Thyroid gland (tissue), 4 donors: ENCODE measurements at regions not wholly inside any gene's neighbourhood (a gene's known extent, or its start where the extent isn't known, plus 50 kb on each side); places are given as distances from the start of the nearest gene placed in this dataset.

ENCODE experiments used
- DNase-seq, 2 donors: peaks; one replicate each; pipeline ENCODE4 v3.0.0-alpha.2; 2019
- H3K27ac ChIP-seq, 3 donors: fragments of 200-600 bp; sonication (generic); 1 replicate in 2 of 3; 2 replicates in 1 of 3; pipeline ENCODE4 v1.5.1; 2016 to 2019; ENCODE audit warnings: mild to moderate bottlenecking in 1 of 3, moderate library complexity in 1 of 3
- H3K27me3 ChIP-seq: fragments of 200-600 bp; sonication (generic); one replicate; pipeline ENCODE4 v1.5.1; 2019
- H3K36me3 ChIP-seq, 2 donors: fragments of 200-600 bp; sonication (generic); one replicate each; pipeline ENCODE4 v1.5.1; 2016 to 2019
- H3K4me1 ChIP-seq, 2 donors: fragments of 200-600 bp; sonication (generic); one replicate each; pipeline ENCODE4 v1.5.1; 2017 to 2019
- H3K4me3 ChIP-seq, 3 donors: fragments of 200-600 bp; sonication (generic); replicated peaks in 1 of 3; 1 replicate in 2 of 3; 2 replicates in 1 of 3; pipeline ENCODE4 v1.5.1; 2016; ENCODE audit warnings: mild to moderate bottlenecking in 1 of 3
- H3K9me3 ChIP-seq: fragments of 200-600 bp; sonication (generic); one replicate; pipeline ENCODE4 v1.5.1; 2017
- POLR2A ChIP-seq, 2 donors: fragments of 450-650 bp; IDR thresholded peaks; one replicate each; pipeline ENCODE4 v1.6.1; 2017; ENCODE audit warnings: antibody characterized with exemption in 2 of 2, mild to moderate bottlenecking in 2 of 2, moderate library complexity in 1 of 2
- WGBS, 2 donors: methylation state at CpG; one replicate each; pipeline ENCODE4 v1.1.5; 2017; 5-methylcytosine and 5-hydroxymethylcytosine counted together
- intact Hi-C: fragments of 100-400 bp; cut with DNase I; formaldehyde crosslinking; loops from one replicate; pipeline ENCODE4 v1.15.1; 2023
- TF ChIP-seq, protein P1 (sequence below), 6 experiments: fragments of 200-600 bp in 3 of 6; fragments of 450-650 bp in 3 of 6; sonication (generic) in 3 of 6; IDR thresholded peaks; one replicate each; pipeline ENCODE4 v1.5.1; 2016 to 2019; ENCODE audit warnings: antibody characterized with exemption in 6 of 6, mild to moderate bottlenecking in 2 of 6, inconsistent platforms in 1 of 6, moderate library complexity in 1 of 6

DNA sequence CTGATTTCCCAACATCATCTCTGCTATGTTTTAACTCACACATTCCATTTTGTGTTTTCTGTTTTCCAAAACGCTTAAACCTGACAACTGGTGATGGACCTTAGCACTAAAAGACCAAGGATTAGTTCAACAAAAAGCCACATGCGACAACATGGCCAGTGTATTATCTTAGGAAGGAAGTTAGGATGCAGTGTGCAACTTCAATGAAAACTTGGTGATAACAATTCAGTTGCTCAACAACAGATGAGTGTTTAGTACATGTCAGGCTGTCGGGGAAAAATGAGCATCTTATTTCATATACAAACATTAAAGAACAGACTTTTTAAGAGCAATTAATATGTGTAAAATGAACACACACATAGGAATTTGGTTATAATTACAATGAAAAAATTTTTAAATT lies 780.0 kb downstream of the SEMA5A start:
- Histone ChIP-seq H3K36me3 (no peaks in the 10 kb centered on the region), H3K4me1 (no peaks in the 10 kb centered on the region), H3K4me3 (no peak overlapping the region), H3K27ac (no peak overlapping the region), H3K9me3 (no peaks in the 10 kb centered on the region), H3K27me3 (no peaks in the 10 kb centered on the region)
- TF ChIP-seq POLR2A (IDR thresholded peaks at IDR 0.05) = no peak
- TF ChIP-seq, protein P1, sequence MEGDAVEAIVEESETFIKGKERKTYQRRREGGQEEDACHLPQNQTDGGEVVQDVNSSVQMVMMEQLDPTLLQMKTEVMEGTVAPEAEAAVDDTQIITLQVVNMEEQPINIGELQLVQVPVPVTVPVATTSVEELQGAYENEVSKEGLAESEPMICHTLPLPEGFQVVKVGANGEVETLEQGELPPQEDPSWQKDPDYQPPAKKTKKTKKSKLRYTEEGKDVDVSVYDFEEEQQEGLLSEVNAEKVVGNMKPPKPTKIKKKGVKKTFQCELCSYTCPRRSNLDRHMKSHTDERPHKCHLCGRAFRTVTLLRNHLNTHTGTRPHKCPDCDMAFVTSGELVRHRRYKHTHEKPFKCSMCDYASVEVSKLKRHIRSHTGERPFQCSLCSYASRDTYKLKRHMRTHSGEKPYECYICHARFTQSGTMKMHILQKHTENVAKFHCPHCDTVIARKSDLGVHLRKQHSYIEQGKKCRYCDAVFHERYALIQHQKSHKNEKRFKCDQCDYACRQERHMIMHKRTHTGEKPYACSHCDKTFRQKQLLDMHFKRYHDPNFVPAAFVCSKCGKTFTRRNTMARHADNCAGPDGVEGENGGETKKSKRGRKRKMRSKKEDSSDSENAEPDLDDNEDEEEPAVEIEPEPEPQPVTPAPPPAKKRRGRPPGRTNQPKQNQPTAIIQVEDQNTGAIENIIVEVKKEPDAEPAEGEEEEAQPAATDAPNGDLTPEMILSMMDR (IDR thresholded peaks at IDR 0.05) = no peak
- 73 to 74% methylated on average over 3 of the region's 3 CpGs for whole genome bisulfite sequencing, 2 donors
- DNase-seq = no peak
- intact Hi-C loops = no loop called here

DNA sequence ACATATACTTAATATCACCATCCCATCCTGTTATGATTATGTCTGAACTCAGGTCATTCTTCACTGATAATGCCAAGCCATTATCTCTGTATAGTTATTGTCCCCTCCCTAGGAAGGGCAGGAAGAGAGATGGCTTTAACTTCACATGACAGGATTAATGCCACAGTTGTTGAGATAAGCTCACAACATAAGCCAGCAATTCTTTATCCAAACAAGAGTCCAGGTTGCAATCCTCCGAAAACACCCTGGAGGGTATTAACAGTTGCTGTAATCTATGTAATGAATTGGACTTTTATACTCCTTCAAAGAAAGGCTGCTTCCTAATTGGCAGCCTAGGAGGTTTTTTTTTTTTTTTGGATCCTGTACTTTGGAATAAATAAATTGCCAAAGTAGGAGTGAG lies 779.4 kb downstream of the SEMA5A start:
- Histone ChIP-seq H3K36me3 (no peaks in the 10 kb centered on the region), H3K9me3 (no peaks in the 10 kb centered on the region), H3K27ac (no peak overlapping the region), H3K4me3 (no peak overlapping the region), H3K4me1 (no peaks in the 10 kb centered on the region), H3K27me3 (no peaks in the 10 kb centered on the region)
- intact Hi-C loops = no loop called here
- TF ChIP-seq POLR2A (IDR thresholded peaks at IDR 0.05) = no peak
- TF ChIP-seq, protein P1 (IDR thresholded peaks at IDR 0.05) = no peak
- 83% methylated on average over 1 of the region's 1 CpG for WGBS, 2 donors
- DNase-seq = no peak

DNA sequence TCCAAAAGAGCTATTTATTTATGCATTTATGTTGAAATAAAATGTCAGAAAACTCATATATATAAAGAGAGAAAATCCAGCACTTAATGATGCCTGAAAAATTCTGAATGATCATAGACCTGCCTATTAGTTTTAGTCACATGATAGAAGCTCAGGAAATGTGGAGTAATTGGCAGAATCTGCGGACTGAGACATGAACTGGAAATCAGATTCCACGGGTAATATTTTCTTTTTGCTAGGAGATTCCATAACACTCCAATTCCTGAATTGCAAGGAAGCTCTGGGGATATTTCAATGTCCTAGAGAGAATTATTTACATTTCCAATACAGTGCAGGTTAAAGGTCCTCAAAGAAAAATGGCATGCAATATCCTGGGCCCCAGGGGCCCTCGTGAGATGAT lies 778.8 kb downstream of the SEMA5A start:
- Histone ChIP-seq H3K27ac (no peak overlapping the region), H3K9me3 (no peaks in the 10 kb centered on the region), H3K4me1 (no peaks in the 10 kb centered on the region), H3K27me3 (no peaks in the 10 kb centered on the region), H3K4me3 (no peak overlapping the region), H3K36me3 (no peaks in the 10 kb centered on the region)
- 79 to 80% methylated on average over 3 of the region's 3 CpGs for WGBS, 2 donors
- intact Hi-C loops = no loop called here
- no peak for DNase-seq
- TF ChIP-seq POLR2A (IDR thresholded peaks at IDR 0.05) = no peak
- TF ChIP-seq, protein P1 (IDR thresholded peaks at IDR 0.05) = no peak

DNA sequence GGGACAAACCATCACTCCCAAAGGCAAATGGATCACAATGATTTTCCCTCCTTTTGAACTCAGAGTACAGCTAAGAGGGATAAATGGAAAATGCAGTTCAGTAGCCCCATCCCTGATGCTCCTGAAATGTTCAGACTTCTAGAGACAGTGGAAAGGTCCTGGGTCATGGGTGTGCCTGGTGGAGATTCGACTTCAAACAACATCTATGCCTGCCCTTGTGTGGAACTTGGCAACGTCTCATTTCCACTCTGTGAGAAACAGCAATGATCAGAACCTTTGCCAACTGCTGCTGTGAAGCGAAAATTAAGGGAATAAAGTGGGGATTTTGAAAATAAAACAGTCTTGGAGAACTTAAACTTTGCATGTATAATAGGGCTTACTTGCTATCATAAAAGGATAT lies 778.1 kb downstream of the SEMA5A start:
- TF ChIP-seq POLR2A (IDR thresholded peaks at IDR 0.05) = no peak
- TF ChIP-seq, protein P1 (IDR thresholded peaks at IDR 0.05) = no peak

DNA sequence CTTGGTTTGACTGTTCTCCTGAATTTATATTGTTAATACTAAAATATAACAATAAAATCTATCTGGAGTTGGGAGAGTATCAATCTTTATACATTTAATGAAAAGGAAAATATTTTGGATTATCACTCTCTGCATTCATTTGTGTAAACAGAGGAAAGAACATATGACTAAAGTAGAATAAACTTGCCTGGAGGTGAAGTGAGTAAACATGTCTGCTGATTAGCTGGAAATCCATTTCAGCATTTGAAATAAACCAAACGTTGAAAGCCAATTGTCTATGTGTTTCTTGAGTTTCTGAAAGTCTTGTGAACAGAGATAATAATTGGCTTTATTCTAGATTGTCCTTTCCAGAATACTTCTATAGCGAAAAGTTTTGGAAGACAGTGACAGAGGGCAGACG lies 776.2 kb downstream of the SEMA5A start:
- Histone ChIP-seq H3K4me3 (no peak overlapping the region), H3K27ac (no peak overlapping the region), H3K4me1 (no peaks in the 10 kb centered on the region), H3K36me3 (no peaks in the 10 kb centered on the region), H3K27me3 (no peaks in the 10 kb centered on the region), H3K9me3 (no peaks in the 10 kb centered on the region)
- 89 to 92% methylated on average over 3 of the region's 3 CpGs for WGBS, 2 donors
- TF ChIP-seq, protein P1 (IDR thresholded peaks at IDR 0.05) = no peak
- no peak for TF ChIP-seq POLR2A (IDR thresholded peaks at IDR 0.05)
- DNase-seq = no peak
- intact Hi-C loops = no loop called here

More for the DNA sequence above, 778.1 kb downstream of the SEMA5A start:
- DNase-seq = no peak
- Histone ChIP-seq H3K27me3 (no peaks in the 10 kb centered on the region), H3K27ac (no peak overlapping the region), H3K9me3 (no peaks in the 10 kb centered on the region), H3K4me1 (no peaks in the 10 kb centered on the region), H3K36me3 (no peaks in the 10 kb centered on the region), H3K4me3 (no peak overlapping the region)
- 52 to 60% methylated on average over 3 of the region's 3 CpGs for WGBS, 2 donors
- intact Hi-C loops = no loop called here
